PC-9 (cell line): ENCODE measurements at regions not wholly inside any gene's neighbourhood (a gene's known extent, or its start where the extent isn't known, plus 50 kb on each side); places are given as distances from the start of the nearest gene placed in this dataset.

Experiments used
- BruUV-seq: library from RNA; stranded (reverse); fragments of 400-500 nt; replicated peaks from 2 replicates; lab custom pipeline; 2021; lab: Mats Ljungman, UMichigan
- CTCF ChIA-PET: fragments of 300-600 bp; sonication (Branson Sonifier 250); formaldehyde crosslinking; loops from one replicate; lab custom pipeline; 2022; ENCODE audit warnings: antibody characterized with exemption; lab: Charles Lee
- POLR2A ChIA-PET: fragments of 300-600 bp; sonication (Branson Sonifier 250); formaldehyde crosslinking; loops from one replicate; lab custom pipeline; 2022; ENCODE audit warnings: antibody characterized with exemption; ENCODE audit not compliant: unreplicated experiment; lab: Charles Lee
- DNase-seq, 2 experiments: peaks; one replicate each; pipeline versions ENCODE4 v3.0.0 to v3.0.0-alpha.2; 2015 to 2022; ENCODE audit warnings: mixed read lengths in 1 of 2
- H2AFZ ChIP-seq: fragments of 200-600 bp; sonication (generic); 2 replicates; pipeline ENCODE4 v1.8.1; 2017; ENCODE audit warnings: antibody characterized with exemption
- H3F3A ChIP-seq: fragments of 200-600 bp; sonication (generic); 2 replicates; pipeline ENCODE4 v1.8.1; 2017; ENCODE audit warnings: antibody characterized with exemption, mild to moderate bottlenecking, low read depth; ENCODE audit not compliant: insufficient read depth
- H3K27ac ChIP-seq: fragments of 200-600 bp; sonication (generic); 2 replicates; pipeline ENCODE4 v1.6.1; 2016; ENCODE audit warnings: mixed run types
- H3K27me3 ChIP-seq: fragments of 200-600 bp; sonication (generic); 2 replicates; pipeline ENCODE4 v1.6.1; 2016; ENCODE audit warnings: low read depth, mixed run types; ENCODE audit not compliant: insufficient read depth
- H3K36me3 ChIP-seq: fragments of 200-600 bp; sonication (generic); 2 replicates; pipeline ENCODE4 v1.6.1; 2016; ENCODE audit warnings: low read depth, mixed run types
- H3K4me1 ChIP-seq: fragments of 200-600 bp; sonication (generic); replicated peaks from 2 replicates; pipeline ENCODE4 v1.6.1; 2016; ENCODE audit warnings: mixed run types; ENCODE audit not compliant: insufficient read depth
- H3K4me2 ChIP-seq: fragments of 200-600 bp; sonication (generic); 2 replicates; pipeline ENCODE4 v1.6.1; 2017; ENCODE audit warnings: mixed run types
- H3K4me3 ChIP-seq: fragments of 200-600 bp; sonication (generic); 2 replicates; pipeline ENCODE4 v1.6.1; 2016; ENCODE audit warnings: mixed run types
- H3K79me2 ChIP-seq: fragments of 200-600 bp; sonication (generic); 2 replicates; pipeline ENCODE4 v1.6.1; 2017; ENCODE audit warnings: low read depth, mixed run types
- H3K9me2 ChIP-seq: fragments of 200-600 bp; sonication (generic); 2 replicates; pipeline ENCODE4 v1.8.1; 2017; ENCODE audit warnings: mild to moderate bottlenecking; ENCODE audit not compliant: insufficient read depth
- H3K9me3 ChIP-seq: fragments of 200-600 bp; sonication (generic); 2 replicates; pipeline ENCODE4 v1.8.1; 2016; ENCODE audit warnings: low read depth; ENCODE audit not compliant: insufficient read depth
- H4K20me1 ChIP-seq: fragments of 200-600 bp; sonication (generic); 2 replicates; pipeline ENCODE4 v1.8.1; 2017; ENCODE audit not compliant: insufficient read depth
- CTCF ChIP-seq: fragments of 200-600 bp; sonication (generic); conservative IDR thresholded peaks from 2 replicates; pipeline ENCODE4 v1.6.1; 2017; ENCODE audit warnings: mixed run types, antibody characterized with exemption, mild to moderate bottlenecking, moderate library complexity
- EZH2 ChIP-seq: fragments of 200-600 bp; sonication (generic); IDR thresholded peaks from 2 replicates; pipeline ENCODE4 v1.8.0; 2017; ENCODE audit warnings: antibody characterized with exemption, low read depth
- intact Hi-C: fragments of 100-400 bp; cut with micrococcal nuclease; formaldehyde crosslinking; loops from one replicate; pipeline ENCODE4 v1.10.0; 2022; ENCODE audit not compliant: unreplicated experiment

- TF ChIP-seq CTCF, result no peak
- TF ChIP-seq EZH2, result no peak
- H3K9me3 ChIP-seq, result no peaks in the 10 kb centered on the region
- no peaks in the 10 kb centered on the region for H3F3A ChIP-seq
- no peak overlapping the region for H3K27ac ChIP-seq
- H3K9me2 ChIP-seq, result no peaks in the 10 kb centered on the region
- intact Hi-C loops, result no loop called here
- H3K36me3 ChIP-seq, result no peaks in the 10 kb centered on the region
- no peak for DNase-seq
- no peaks in the 10 kb centered on the region for H4K20me1 ChIP-seq
- no TSS peak for BruUV-seq
- no peak overlapping the region for H2AFZ ChIP-seq
- no peaks in the 10 kb centered on the region for H3K4me1 ChIP-seq
- CTCF ChIA-PET, result no interaction called here
- H3K27me3 ChIP-seq, result no peaks in the 10 kb centered on the region
- no peak overlapping the region for H3K4me2 ChIP-seq
- H3K4me3 ChIP-seq, result no peak overlapping the region
- POLR2A ChIA-PET, result no interaction called here
- no peaks in the 10 kb centered on the region for H3K79me2 ChIP-seq
Observed at GRCh38 chr7:24425664-24426063, 141.7 kb downstream of the NPY start.

GRCh38 chr7:24427048-24427447 lies 143.1 kb downstream of the NPY start:
- Histone ChIP-seq H3K4me2 (no peak overlapping the region), H3K27me3 (no peaks in the 10 kb centered on the region), H3K36me3 (no peaks in the 10 kb centered on the region), H3K79me2 (no peaks in the 10 kb centered on the region), H3F3A (no peaks in the 10 kb centered on the region), H2AFZ (no peak overlapping the region), H3K9me2 (no peaks in the 10 kb centered on the region), H3K27ac (no peak overlapping the region), H3K4me3 (no peak overlapping the region), H3K9me3 (no peaks in the 10 kb centered on the region), H4K20me1 (no peaks in the 10 kb centered on the region), H3K4me1 (no peaks in the 10 kb centered on the region)
- no TSS peak for BruUV-seq
- intact Hi-C loops, result no loop called here
- POLR2A ChIA-PET, result interaction anchor here (0.5 kb wide), 1 partner anchor 76 kb away, joined by 3 read pairs; no protein-coding TSS in a partner anchor
- CTCF ChIA-PET, result interaction anchor here (0.6 kb wide), 1 partner anchor 1834 kb away, joined by 3 read pairs; no protein-coding TSS in a partner anchor
- no peak for DNase-seq
- TF ChIP-seq CTCF (no peak), EZH2 (no peak)

- ChIA-PET CTCF (no interaction called here), POLR2A (no interaction called here)
- BruUV-seq, result no TSS peak
- intact Hi-C loops, result no loop called here
- no peak overlapping the region for H3K27ac ChIP-seq
- no peaks in the 10 kb centered on the region for H3K9me2 ChIP-seq
- H3K79me2 ChIP-seq, result no peaks in the 10 kb centered on the region
- no peaks in the 10 kb centered on the region for H3K4me1 ChIP-seq
- H2AFZ ChIP-seq, result no peak overlapping the region
- H3K4me3 ChIP-seq, result no peak overlapping the region
- no peak overlapping the region for H3K4me2 ChIP-seq
- H3K36me3 ChIP-seq, result no peaks in the 10 kb centered on the region
- no peaks in the 10 kb centered on the region for H3F3A ChIP-seq
- DNase-seq, result no peak
- H3K9me3 ChIP-seq, result no peaks in the 10 kb centered on the region
- H4K20me1 ChIP-seq, result no peaks in the 10 kb centered on the region
- TF ChIP-seq CTCF (no peak), EZH2 (no peak)
- H3K27me3 ChIP-seq, result no peaks in the 10 kb centered on the region
Observed at GRCh38 chr7:24428676-24429075, 144.6 kb upstream of the PALS2 start.
